ENCODE measurements at regions not wholly inside any gene's neighbourhood (a gene's known extent, or its start where the extent isn't known, plus 50 kb on each side); places are given as distances from the start of the nearest gene placed in this dataset.

DNA sequence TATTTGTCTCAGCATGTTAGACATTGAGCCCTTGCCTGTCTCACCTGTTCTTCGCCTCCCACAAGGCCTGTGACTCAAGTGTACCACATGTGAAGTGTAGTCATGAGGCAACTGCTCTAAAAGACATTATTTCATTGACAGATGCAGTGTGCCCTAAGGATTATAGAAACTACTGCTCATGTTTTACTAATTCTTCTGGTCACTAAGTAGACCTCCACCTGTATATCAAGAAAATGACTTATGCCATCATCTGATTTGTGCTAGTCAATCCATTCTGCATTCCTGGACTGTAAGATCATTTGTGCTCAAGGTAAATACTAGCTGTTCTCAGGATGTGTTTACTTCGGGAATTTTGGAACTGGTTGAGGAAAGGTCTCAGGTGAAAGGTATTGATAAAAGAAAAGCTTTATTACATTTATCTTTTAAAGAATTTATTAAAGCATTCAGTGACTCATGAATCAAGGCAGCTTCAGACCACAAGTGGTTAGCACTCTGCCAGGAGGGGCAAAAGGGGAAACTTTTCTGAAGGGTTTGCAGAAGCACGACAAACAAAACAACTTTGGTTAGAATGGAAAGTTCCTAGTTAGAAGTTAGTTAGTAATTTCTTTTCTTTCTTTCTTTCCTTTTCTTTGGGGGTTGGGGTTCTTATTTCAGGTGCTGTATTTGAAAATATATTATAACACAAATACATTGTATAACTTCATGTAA is 465.3 kb upstream of the CBLB start:
- POLR2A ChIA-PET: no interaction called here
- H3K4me3 ChIP-seq (ENCODE audit: low read depth, low read length): no peak overlapping the region
- no peak for DNase-seq (ENCODE audit: low read depth, low spot score)
- TF ChIP-seq CTCF (IDR thresholded peaks at IDR 0.05; ENCODE audit: insufficient read depth, low read length, missing control alignments): no peak
- CTCF ChIA-PET: no interaction called here

DNA sequence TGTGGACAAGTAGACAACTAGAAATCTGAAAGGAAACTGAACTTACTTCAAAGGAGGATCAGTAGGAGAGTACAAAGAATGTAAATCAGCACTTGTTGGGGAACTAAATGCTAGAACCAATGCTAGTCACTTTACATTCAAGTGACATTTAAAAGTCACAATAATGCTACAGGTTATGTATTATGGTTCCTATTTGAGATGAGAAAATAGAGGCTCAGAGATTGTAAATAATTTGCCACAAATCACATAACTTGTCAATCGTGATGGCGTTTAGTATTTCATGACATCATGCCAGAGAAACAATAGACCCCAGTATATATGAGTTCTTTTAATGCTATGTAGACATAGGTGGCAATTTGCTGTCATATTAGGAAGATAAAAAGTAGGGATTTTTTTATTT is 467.8 kb upstream of the CBLB start:
- ChIA-PET POLR2A (no interaction called here), CTCF (no interaction called here)
- no peak for DNase-seq (ENCODE audit: low read depth, low spot score)
- TF ChIP-seq CTCF (IDR thresholded peaks at IDR 0.05; ENCODE audit: insufficient read depth, low read length, missing control alignments): no peak
- no peak overlapping the region for H3K4me3 ChIP-seq (ENCODE audit: low read depth, low read length)

- H3K4me3 ChIP-seq (ENCODE audit: low read depth, low read length): no peak overlapping the region
- ChIA-PET POLR2A (no interaction called here), CTCF (no interaction called here)
- DNase-seq (ENCODE audit: low read depth, low spot score): no peak
- no peak for TF ChIP-seq CTCF (IDR thresholded peaks at IDR 0.05; ENCODE audit: insufficient read depth, low read length, missing control alignments)
These were observed 468.3 kb upstream of the CBLB start for GRCh38 chr3:106337116-106337515.

- no peak for DNase-seq (ENCODE audit: low read depth, low spot score)
- ChIA-PET CTCF (no interaction called here), POLR2A (no interaction called here)
- no peak for TF ChIP-seq CTCF (IDR thresholded peaks at IDR 0.05; ENCODE audit: insufficient read depth, low read length, missing control alignments)
- H3K4me3 ChIP-seq (ENCODE audit: low read depth, low read length): no peak overlapping the region
These were observed 469.9 kb upstream of the CBLB start for GRCh38 chr3:106338582-106339214.

DNA sequence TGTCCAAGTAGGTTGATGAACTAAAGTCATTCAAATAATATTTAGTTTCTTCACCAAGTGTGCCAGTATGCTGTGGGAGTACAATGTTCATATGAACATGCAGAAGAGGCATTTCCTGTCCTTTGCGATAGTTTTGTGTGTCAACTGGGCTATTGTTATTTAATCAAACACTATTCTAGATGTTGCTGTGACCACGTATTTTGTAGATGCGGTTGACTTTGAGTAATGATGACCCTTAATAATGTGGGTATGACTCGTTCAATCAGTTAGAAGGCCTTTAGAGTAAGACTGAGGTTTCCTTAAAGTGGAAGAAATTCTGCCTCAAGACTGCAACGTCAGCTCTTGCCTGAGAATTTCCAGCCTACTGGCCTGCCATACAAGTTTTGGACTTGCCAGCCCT is 470.7 kb upstream of the CBLB start:
- TF ChIP-seq CTCF (IDR thresholded peaks at IDR 0.05; ENCODE audit: insufficient read depth, low read length, missing control alignments): no peak
- no peak overlapping the region for H3K4me3 ChIP-seq (ENCODE audit: low read depth, low read length)
- ChIA-PET POLR2A (no interaction called here), CTCF (no interaction called here)
- no peak for DNase-seq (ENCODE audit: low read depth, low spot score)

DNA sequence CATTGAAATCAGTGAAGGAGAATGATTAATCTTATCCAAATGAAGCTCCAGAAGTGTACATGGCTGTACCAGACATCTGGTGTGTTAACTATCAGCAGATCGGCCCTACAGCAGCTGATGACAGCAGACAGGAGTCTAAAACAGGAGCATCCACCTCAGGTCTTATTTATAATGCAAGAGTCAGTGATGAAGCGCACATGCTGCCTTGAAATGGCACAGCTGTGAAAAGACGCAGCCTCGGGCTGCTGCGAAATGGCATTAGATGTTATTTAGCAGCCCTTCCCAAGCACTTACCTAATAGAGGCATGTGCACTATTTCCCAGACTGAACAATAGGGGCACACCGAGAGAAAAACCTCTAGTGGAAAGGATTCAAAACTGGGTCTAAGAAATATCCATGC is 472.3 kb upstream of the CBLB start:
- no peak overlapping the region for H3K4me3 ChIP-seq (ENCODE audit: low read depth, low read length)
- no peak for DNase-seq (ENCODE audit: low read depth, low spot score)
- ChIA-PET POLR2A (no interaction called here), CTCF (no interaction called here)
- TF ChIP-seq CTCF (IDR thresholded peaks at IDR 0.05; ENCODE audit: insufficient read depth, low read length, missing control alignments): no peak

All from AG04449 (cell line).